ENCODE measurements at regions not wholly inside any gene's neighbourhood (a gene's known extent, or its start where the extent isn't known, plus 50 kb on each side); places are given as distances from the start of the nearest gene placed in this dataset.

- DNase-seq (ENCODE audit: low read depth), result no peak
Observed at GRCh38 chr3:176794406-176794805, 402.9 kb downstream of the TBL1XR1 start.

GRCh38 chr3:176789947-176790346 is 407.3 kb downstream of the TBL1XR1 start:
- no peak for DNase-seq (ENCODE audit: low read depth)

DNA sequence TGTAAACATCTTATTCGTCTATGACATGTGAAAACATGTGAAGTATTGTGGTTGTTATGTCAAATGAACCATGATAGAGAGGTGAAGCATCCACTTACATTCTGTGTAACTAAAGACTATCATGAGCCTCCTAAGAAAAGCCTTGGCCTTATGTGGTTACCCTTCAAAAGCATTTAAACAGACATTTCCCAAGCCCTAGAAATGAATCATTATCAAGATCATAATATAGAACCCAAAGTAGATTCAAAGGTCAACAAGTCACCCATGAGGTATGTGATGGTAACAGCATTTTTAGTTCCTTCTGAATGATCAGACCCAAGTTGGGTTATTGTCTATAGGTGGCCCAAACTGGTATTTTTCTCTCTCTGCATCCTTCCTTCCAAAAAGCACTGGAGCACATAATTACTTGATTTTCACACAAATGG is 408.0 kb downstream of the TBL1XR1 start:
- no peak for DNase-seq (ENCODE audit: low read depth)

- DNase-seq (ENCODE audit: low read depth), result no peak
Observed at GRCh38 chr3:176787506-176787905, 409.8 kb downstream of the TBL1XR1 start.

DNA sequence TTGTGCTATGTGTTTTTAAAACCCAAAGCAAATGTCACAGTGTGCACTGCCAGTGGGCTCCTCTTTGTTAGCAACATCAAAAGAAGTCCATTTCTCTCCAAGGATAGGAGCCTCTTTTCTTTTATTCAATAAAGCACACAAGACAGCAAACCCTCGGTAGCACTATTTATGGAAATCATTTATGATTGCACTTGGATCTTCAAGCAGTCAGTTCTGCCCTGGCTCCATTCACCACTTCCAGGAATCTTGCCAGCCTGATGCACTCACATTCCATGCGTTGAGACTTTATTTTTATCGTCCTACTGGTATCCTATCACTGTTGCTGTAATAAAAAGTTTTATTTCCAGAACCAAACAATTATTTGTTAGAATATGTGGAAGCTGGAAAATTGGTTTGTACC is 412.1 kb downstream of the TBL1XR1 start:
- DNase-seq (ENCODE audit: low read depth), result no peak

DNA sequence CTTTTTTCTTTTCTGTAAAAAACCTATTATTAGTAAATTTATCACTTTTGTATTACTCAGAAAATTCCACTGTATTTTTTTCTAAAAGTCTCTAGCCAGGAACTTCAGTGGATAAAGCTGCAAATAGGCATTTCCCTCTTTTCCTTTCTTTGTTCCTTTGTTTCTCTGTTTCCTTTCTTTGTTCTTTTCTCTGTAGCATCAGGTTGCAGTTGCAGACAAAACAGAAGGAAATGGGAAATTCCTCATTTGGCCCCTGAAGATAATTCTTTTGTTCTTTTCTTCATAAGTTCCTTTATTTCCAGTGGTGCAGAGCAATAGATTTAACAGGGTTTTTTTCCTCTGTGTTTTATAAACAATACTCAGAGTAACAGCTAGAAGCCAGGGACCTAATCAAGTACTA is 416.5 kb downstream of the TBL1XR1 start:
- DNase-seq (ENCODE audit: low read depth), result no peak

DNA sequence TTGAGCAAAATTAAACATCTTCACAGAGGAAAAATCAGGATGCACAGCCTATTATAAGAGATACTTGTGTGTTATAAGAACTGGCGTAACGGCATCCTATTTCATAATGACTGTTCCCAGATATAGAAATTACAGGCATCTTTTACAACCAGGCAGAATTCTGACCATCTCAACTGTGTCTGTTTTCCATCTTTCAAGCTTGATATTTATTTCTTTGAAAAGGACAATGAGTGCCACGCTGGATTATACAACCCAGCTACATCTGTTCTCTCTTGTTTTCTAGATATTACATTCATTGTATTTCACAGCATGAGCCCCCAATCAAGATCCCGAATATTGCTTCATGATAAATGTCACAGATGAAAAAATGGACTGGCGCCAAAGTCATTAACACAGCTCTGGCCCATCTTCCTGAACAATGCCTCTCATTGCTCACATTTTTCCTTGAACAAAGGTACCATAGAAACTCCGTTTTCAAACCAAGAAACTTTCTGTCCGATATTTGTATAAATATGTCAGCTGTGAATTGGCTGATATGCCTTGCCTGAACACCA is 420.6 kb downstream of the TBL1XR1 start:
- no peak for DNase-seq (ENCODE audit: low read depth)

- no peak for DNase-seq (ENCODE audit: low read depth)
Observed at GRCh38 chr3:176769547-176770190, 427.6 kb downstream of the TBL1XR1 start.

GRCh38 chr3:176767385-176767784 is 429.9 kb downstream of the TBL1XR1 start:
- DNase-seq (ENCODE audit: low read depth), result peak; percentile 40

- no peak for DNase-seq (ENCODE audit: low read depth)
Observed at GRCh38 chr3:176766862-176767261, 430.4 kb downstream of the TBL1XR1 start.

- no peak for DNase-seq (ENCODE audit: low read depth)
Observed at GRCh38 chr3:176765382-176765900, 431.8 kb downstream of the TBL1XR1 start.

- DNase-seq (ENCODE audit: low read depth), result no peak
Observed at GRCh38 chr3:176759815-176760506, 437.3 kb downstream of the TBL1XR1 start.

DNA sequence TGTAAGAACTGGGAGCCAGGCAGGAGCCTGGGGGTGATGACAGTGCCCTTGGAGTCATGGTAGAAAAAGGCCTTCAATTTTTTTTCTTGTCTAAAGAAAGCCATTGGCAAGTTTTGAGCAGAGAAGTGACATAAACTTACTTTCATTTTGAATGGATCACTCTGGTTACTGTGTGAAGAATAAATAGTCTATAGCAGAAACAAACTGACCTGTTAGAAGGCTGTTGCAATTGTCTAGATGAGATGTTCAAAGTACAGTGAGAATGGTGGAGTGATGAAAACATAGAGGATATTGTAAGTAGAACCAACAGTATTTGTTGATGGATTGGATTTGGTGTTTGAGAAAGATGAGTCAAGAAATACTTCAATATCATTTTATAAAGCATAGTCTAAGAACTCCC is 439.9 kb downstream of the TBL1XR1 start:
- DNase-seq (ENCODE audit: low read depth), result no peak

- DNase-seq (ENCODE audit: low read depth), result no peak
Observed at GRCh38 chr3:176755977-176756376, 441.3 kb downstream of the TBL1XR1 start.

GRCh38 chr3:176755552-176755951 is 441.7 kb downstream of the TBL1XR1 start:
- no peak for DNase-seq (ENCODE audit: low read depth)

GRCh38 chr3:176741664-176742047 is 455.6 kb downstream of the TBL1XR1 start:
- no peak for DNase-seq (ENCODE audit: low read depth)

DNA sequence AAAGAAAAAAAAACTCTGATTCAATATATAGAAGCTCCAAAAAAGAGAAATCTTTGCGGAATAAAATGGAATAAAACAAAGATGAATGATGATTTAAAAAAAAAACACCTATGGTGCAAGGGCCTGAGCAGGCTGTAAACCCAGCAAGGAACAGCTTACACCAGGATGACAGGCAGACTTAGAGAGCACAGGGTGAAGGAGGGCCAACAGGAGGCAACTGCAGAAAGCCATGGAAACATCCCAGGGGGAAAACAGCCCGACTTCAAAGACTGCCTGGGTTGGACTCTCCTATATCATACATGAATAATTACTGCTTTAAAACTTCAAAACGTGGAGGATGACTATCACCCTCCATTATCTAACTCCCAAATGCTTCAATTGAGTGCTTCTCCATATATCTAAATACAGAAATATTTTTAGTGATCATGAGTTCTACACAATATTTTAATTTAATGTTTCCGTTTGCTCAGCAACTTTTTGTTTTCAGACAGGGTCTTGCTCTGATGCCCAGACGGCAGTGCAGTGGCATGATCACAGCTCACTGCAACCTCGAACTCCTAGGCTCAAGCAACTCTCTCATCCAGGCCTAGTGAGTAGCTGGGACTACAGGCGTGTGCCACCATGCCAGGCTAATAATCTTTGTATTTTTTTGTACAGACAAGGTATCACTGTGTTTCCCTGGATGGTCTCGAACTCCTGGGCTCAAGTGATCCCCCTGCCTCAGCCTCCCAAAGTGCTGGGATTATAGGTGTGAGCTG is 456.2 kb downstream of the TBL1XR1 start:
- DNase-seq (ENCODE audit: low read depth), result no peak

GRCh38 chr3:176739159-176739558 is 458.1 kb downstream of the TBL1XR1 start:
- DNase-seq (ENCODE audit: low read depth), result no peak

DNA sequence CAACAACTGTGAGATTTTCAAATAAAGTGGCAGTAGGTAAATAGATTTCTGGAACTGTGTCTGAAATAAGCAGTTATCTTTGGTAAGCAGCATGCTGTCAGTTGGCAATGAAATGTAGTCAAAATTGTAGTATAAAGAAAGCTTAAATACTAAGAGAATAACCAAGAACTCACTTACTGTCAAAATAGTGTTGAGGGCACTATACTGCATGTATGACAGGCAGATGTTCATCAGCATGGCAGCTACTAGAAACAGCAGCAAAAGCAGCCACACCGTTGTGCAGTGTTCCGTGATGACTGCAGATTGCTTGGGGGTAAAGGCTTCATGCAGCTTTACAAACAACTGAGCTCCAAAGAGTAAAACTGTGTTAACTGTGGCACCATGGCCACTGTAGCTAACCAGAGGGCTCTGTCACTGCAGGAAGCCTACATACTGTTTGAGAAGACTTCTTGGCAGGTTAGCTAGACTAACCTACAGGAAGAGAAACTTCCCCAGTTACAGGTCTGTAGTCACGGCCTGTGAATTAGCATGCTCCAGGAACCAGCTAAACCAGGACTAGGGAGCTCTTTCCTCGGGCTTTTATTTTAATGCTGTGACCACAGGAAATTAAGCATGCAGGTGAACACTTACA is 459.7 kb downstream of the TBL1XR1 start:
- DNase-seq (ENCODE audit: low read depth), result no peak

GRCh38 chr3:176734146-176734545 is 463.1 kb downstream of the TBL1XR1 start:
- DNase-seq (ENCODE audit: low read depth), result no peak

DNA sequence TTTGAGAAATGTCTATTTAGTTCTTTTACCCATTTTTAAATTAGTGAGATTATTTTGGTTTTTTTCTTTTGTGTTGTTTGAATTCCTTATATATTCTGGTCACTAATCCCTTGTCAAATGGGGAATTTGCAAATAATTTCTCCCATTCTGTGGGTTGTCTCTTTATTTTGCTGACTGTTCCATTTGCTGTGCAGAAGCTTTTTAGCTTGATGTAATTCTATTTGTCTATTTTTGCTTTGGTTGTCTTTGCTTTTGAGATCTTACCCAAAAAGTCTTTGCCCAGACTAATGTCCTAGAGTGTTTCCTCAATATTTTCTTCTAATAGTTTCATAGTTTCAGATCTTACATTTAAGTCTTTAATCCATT is 472.9 kb downstream of the TBL1XR1 start:
- DNase-seq (ENCODE audit: low read depth), result no peak

GRCh38 chr3:176723758-176724393 is 473.4 kb downstream of the TBL1XR1 start:
- DNase-seq (ENCODE audit: low read depth), result no peak
